DND-41 (cell line): ENCODE measurements at regions not wholly inside any gene's neighbourhood (a gene's known extent, or its start where the extent isn't known, plus 50 kb on each side); places are given as distances from the start of the nearest gene placed in this dataset.

Experiments
- CTCF ChIP-seq: IDR thresholded peaks from 2 replicates; pipeline ENCODE4 v1.5.1; 2012; ENCODE audit warnings: borderline replicate concordance, low read length, moderate library complexity, mild to moderate bottlenecking; ENCODE audit not compliant: poor library complexity, severe bottlenecking; ENCODE audit errors: extremely low read depth
- EZH2 ChIP-seq: IDR thresholded peaks from 3 replicates; pipeline ENCODE4 v1.6.1; 2012; ENCODE audit warnings: borderline replicate concordance, low read depth, mild to moderate bottlenecking, moderate library complexity, low read length, inconsistent platforms; ENCODE audit not compliant: severe bottlenecking

- TF ChIP-seq CTCF = no peak
- no peak for TF ChIP-seq EZH2
Measured at GRCh38 chr18:41783879-41784278, 171.2 kb upstream of the PIK3C3 start.
